Muscle of leg (tissue), 3 donors: ENCODE measurements at regions not wholly inside any gene's neighbourhood (a gene's known extent, or its start where the extent isn't known, plus 50 kb on each side); places are given as distances from the start of the nearest gene placed in this dataset.

Source experiments
- DNase-seq: peaks from one replicate; pipeline ENCODE4 v3.0.0; 2013
- H3K27ac ChIP-seq: one replicate; pipeline ENCODE4 v1.5.1; 2013; ENCODE audit warnings: mild to moderate bottlenecking, low read length, control low read depth
- H3K27me3 ChIP-seq: one replicate; pipeline ENCODE4 v1.6.1; 2013; ENCODE audit warnings: low read length; ENCODE audit not compliant: control insufficient read depth, insufficient read depth
- H3K36me3 ChIP-seq: one replicate; pipeline ENCODE4 v1.6.1; 2013; ENCODE audit warnings: low read length; ENCODE audit not compliant: control insufficient read depth, insufficient read depth
- H3K4me1 ChIP-seq: one replicate; pipeline ENCODE4 v1.6.1; 2013; ENCODE audit warnings: low read length; ENCODE audit not compliant: control insufficient read depth, insufficient read depth
- H3K4me3 ChIP-seq: one replicate; pipeline ENCODE4 v1.5.1; 2013; ENCODE audit warnings: low read length, control low read depth
- H3K9me3 ChIP-seq: replicated peaks from 2 replicates; pipeline ENCODE4 v1.6.1; 2013; ENCODE audit warnings: low read depth, low read length; ENCODE audit not compliant: control insufficient read depth
- WGBS: methylation state at CpG from one replicate; pipeline ENCODE4 v1.1.5; 2013; ENCODE audit warnings: missing lambda C conversion rate; ENCODE audit not compliant: insufficient coverage; 5-methylcytosine and 5-hydroxymethylcytosine counted together

DNA sequence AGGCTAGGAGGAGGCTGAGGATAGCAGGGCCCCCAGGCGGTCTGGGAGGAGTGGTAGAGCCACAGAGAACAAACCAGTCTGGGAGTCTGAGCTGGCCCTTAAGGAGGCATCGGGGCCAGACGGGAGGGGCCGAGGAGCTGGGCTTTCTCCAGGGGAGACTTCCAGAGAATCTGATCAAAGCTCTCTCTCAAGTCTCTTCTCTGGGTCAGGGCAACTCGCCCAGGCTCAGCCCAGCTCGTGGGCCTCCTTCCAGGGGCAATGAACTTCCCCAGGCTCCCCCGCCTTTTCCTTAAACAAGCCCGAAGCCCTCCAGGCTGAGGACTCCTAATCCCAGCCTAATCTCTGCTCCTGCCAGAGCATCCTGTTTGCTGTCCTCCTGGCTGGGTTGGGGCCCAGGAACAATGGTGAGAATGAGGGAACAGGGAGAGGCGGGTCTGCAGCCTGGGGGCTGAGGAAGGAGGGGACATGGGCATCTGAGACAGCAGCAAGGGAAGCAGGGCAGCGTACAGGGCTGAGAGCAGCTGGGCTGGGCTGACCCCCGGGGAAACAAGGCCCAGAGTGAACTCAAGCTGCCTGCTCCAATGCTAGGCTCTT is 173.6 kb downstream of the ANKRD60 start:
- peaks cover 6% of the 10 kb centered on the region for H3K9me3 ChIP-seq
- peaks cover 10% of the 10 kb centered on the region for H3K4me1 ChIP-seq
- no peak overlapping the region for H3K4me3 ChIP-seq
- H3K27me3 ChIP-seq, result peaks cover 2% of the 10 kb centered on the region
- DNase-seq, result peak; percentile 83
- no peak overlapping the region for H3K27ac ChIP-seq
- H3K36me3 ChIP-seq, result no peaks in the 10 kb centered on the region
- 18% methylated on average over 10 of the region's 11 CpGs for WGBS

DNA sequence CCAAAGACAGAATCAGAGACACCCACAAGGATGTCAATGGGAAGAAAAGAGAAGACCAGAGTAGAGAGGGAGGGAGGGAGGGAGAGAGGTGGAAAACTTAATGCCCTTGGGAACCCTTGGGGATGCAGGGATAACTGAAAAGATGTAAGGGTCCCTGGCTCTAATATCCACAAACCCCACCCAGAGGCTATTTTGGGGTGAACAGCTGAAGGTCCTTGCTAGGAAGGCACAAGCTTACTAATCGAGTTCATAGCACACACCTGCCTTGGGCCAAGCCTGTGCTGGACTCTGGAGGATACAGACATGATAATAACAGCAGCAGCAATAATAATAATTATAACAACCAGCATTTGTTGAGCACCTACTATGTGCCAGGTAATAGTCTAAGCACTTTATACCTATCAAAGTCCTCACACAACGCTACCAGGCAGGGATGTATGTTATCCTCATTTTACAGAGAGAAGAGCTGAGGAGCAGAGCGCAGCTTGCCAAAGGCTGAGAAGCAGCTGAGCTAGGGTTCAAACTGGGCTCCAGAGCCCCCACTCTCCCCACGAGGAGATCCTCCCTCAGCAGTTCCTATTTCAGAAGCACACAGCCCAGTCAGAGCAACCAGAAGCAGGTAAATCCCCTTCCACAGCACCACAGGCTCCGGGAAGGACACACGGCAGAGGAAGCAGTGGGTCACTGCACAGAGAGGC is 174.2 kb downstream of the ANKRD60 start:
- H3K4me1 ChIP-seq, result peaks cover 10% of the 10 kb centered on the region
- no peak overlapping the region for H3K4me3 ChIP-seq
- WGBS, result 22% methylated on average over 3 of the region's 6 CpGs
- peak; percentile 68 for DNase-seq
- H3K27me3 ChIP-seq, result peaks cover 2% of the 10 kb centered on the region
- H3K27ac ChIP-seq, result no peak overlapping the region
- peaks cover 6% of the 10 kb centered on the region for H3K9me3 ChIP-seq
- no peaks in the 10 kb centered on the region for H3K36me3 ChIP-seq

DNA sequence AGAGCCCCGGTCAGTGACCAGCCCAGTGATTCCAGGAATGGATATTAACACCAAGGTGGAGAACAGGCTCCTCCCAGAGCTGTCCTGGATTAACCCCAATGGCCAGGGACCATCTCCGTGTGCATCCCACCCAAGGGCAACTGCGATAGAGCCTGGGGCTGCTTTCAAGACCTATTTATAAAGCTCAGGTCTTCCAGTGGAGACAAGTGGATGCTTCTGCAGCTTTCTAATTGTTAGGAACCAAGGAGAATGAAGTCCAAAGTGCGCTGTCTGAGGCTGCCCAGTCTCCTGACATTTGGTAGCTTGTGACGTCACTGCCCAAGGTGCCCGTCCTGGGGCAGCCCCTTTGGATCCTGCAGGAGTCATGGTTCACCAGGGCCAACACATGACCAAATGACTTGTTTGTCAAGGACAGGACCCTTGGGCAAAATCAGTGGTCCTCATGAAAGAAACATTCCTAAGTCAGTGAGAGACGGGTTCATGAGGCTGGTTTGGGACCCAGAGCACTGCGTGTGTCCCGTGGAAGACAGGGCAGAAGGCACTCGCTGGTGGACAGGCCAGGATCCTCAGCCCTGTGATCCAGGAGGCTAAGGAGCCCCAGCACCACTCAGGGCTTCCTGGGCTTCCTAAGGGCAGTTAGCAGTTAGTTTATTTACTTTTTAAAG is 174.9 kb downstream of the ANKRD60 start:
- WGBS, result 93% methylated on average over 9 of the region's 10 CpGs
- no peak overlapping the region for H3K27ac ChIP-seq
- no peak for DNase-seq
- peaks cover 2% of the 10 kb centered on the region for H3K27me3 ChIP-seq
- peaks cover 10% of the 10 kb centered on the region for H3K4me1 ChIP-seq
- no peak overlapping the region for H3K4me3 ChIP-seq
- H3K36me3 ChIP-seq, result no peaks in the 10 kb centered on the region
- H3K9me3 ChIP-seq, result peaks cover 6% of the 10 kb centered on the region

DNA sequence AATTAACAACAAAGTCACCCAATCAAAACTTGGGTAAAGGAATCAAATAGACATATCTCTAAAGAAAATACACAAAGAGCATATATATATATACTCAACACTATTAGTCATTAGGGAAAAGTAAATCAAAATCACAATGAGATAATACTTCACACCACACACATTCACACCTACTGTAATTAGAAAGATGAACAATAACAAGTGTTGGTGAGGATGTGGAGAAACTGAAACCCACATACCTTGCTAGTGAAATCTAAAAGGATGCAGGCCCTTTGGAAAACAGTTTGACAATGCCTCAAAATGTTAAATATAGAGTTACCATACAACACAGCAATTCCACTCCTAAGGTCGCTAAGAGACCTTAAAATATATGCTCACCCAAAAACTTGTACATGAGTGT is 177.1 kb downstream of the ANKRD60 start:
- no CpG with 5 or more reads among the region's 1 CpG for WGBS
- H3K36me3 ChIP-seq, result no peaks in the 10 kb centered on the region

DNA sequence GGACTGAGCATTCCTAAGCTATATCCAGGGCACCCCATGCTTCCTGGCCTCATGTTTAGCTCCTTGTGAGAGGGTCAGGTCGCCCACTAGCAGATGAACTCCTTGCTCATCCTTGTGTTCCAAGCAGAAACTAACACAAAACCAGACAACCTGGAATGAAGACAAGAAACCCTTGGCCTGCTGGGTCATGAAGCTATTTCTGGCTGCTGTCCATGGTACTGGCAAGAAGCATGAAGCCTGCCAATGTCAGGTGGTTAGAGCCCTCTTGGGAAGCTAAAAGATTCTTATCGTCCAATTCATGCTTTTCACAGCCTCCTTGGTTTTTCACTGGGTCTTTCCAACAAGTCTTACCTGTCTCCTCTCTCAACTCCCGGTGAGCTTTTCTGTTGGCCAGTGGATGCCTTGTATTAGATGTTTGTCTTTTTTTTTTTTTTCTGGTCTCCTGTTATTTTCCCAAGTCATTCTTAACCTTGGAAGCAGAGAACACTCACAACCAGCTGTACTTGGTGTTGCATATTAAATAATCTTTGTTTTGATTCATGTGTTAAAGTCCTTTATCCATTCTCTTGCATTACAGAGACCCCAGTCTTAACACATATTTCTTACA is 180.3 kb downstream of the ANKRD60 start:
- Histone ChIP-seq H3K9me3 (peaks cover 6% of the 10 kb centered on the region), H3K27ac (no peak overlapping the region), H3K27me3 (no peaks in the 10 kb centered on the region), H3K4me3 (no peak overlapping the region), H3K4me1 (peaks cover 24% of the 10 kb centered on the region), H3K36me3 (no peaks in the 10 kb centered on the region)
- DNase-seq, result peak; percentile 66
- WGBS, result no CpG with 5 or more reads among the region's 3 CpGs

More for the DNA sequence above, 177.1 kb downstream of the ANKRD60 start:
- DNase-seq, result no peak
- Histone ChIP-seq H3K4me3 (no peak overlapping the region), H3K27ac (no peak overlapping the region), H3K27me3 (peaks cover 2% of the 10 kb centered on the region), H3K4me1 (peaks cover 16% of the 10 kb centered on the region), H3K9me3 (peaks cover 6% of the 10 kb centered on the region)

DNA sequence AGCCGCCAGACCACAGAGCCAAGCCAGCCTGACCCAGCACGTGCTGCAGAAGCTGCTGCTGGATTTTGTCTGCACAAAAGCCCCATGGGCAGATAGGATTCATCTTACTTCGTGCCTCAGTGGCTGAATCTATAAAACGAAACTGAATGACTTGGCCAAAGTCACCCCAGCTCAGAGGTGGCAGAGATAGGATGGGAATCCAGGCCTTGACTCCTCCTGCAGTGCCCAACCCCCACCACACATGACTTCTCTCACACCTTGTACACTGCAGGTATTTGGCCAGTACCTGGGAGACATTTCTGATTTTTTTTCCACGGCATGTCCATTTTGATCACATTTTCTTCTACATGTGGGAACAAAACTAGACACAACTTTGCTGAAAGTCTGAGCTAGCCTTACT is 182.1 kb downstream of the ANKRD60 start:
- H3K9me3 ChIP-seq, result peaks cover 2% of the 10 kb centered on the region
- H3K4me1 ChIP-seq, result peaks cover 31% of the 10 kb centered on the region
- no peak overlapping the region for H3K4me3 ChIP-seq
- 51% methylated on average over 5 of the region's 5 CpGs for WGBS
- no peaks in the 10 kb centered on the region for H3K36me3 ChIP-seq
- H3K27ac ChIP-seq, result no peak overlapping the region
- no peak for DNase-seq
- H3K27me3 ChIP-seq, result no peaks in the 10 kb centered on the region

DNA sequence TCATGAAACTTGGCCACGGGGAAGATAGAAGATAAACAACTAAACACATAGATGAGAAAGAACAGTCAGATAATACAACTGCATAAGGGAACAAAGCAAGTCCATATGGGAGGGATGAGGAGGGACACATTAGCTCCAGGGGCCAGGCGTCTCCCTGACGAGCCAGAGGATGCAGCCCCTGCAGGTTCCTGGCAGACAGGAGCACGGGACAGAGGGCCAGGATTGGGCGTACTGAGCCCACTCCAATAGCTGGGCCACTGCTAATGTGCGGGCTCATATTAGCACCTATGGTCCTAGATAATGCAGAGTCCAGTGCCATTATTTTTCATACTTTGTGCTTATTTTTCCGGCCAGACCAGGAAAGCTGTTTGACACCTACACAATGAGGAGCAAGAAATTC is 182.9 kb downstream of the ANKRD60 start:
- H3K4me1 ChIP-seq, result peaks cover 31% of the 10 kb centered on the region
- DNase-seq, result no peak
- no peak overlapping the region for H3K4me3 ChIP-seq
- H3K36me3 ChIP-seq, result no peaks in the 10 kb centered on the region
- peaks cover 2% of the 10 kb centered on the region for H3K9me3 ChIP-seq
- no peaks in the 10 kb centered on the region for H3K27me3 ChIP-seq
- no peak overlapping the region for H3K27ac ChIP-seq
- WGBS, result 80% methylated on average over 5 of the region's 7 CpGs

DNA sequence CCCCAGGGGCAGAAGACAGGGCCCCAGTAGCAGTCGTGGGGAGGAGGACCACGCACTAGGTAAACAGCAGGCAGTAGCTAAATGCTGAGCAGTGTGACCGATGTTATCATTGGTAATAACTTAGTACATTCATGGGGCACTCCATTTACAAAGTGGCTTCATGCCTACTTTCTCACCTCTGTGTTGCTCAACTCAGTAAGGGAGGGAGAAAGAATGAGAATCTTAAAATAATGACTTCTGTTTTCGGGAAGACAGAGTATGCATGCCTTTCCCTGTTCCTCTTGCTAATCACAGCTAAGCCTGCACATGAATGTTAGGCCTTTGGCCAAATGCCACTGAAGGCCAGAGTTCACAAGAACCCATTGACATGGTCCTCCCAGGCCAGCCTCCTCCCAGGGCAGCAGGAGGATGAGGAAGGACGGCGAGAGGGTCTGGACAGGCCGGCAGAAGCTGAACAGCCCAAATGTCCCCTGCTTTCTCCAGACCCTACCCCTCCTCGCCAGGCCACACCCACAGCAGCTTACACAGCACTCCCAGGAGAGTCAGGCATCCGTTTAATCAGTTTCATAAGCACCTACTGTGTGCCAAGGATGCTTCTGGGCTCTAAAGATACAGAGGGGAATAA is 183.4 kb downstream of the ANKRD60 start:
- Histone ChIP-seq H3K36me3 (no peaks in the 10 kb centered on the region), H3K27me3 (no peaks in the 10 kb centered on the region), H3K27ac (no peak overlapping the region), H3K9me3 (no peaks in the 10 kb centered on the region), H3K4me1 (peaks cover 36% of the 10 kb centered on the region), H3K4me3 (no peak overlapping the region)
- DNase-seq, result no peak
- WGBS, result 71% methylated on average over 4 of the region's 9 CpGs

DNA sequence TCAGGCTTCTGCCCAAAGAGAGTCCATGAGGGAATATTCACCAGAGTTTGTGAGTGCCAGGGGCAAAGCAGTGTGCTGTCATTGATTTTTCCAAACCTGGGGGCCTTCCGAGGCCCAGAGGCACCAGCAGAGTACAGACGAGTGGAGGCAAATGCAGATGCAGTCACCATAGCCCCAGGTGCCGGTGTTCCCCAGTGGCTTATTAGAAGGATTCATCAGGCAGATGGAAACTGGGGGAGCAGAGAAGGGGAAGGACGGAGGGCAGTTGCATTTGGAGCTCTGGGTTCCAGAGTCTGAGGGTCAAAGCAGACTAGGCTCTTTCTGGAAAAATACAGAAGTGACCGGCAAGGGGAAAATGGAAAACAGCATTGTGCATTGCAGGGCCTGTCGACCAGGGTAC is 184.2 kb downstream of the ANKRD60 start:
- H3K4me1 ChIP-seq, result peaks cover 44% of the 10 kb centered on the region
- H3K27ac ChIP-seq, result no peak overlapping the region
- H3K36me3 ChIP-seq, result no peaks in the 10 kb centered on the region
- no peak for DNase-seq
- H3K27me3 ChIP-seq, result no peaks in the 10 kb centered on the region
- no peak overlapping the region for H3K4me3 ChIP-seq
- no peaks in the 10 kb centered on the region for H3K9me3 ChIP-seq
- WGBS, result 75% methylated on average over 6 of the region's 6 CpGs
